Left colon (tissue), 2 donors: ENCODE measurements at regions not wholly inside any gene's neighbourhood (a gene's known extent, or its start where the extent isn't known, plus 50 kb on each side); places are given as distances from the start of the nearest gene placed in this dataset.

Experiments used
- ATAC-seq: fragments of 200-7000 bp; cut with Tn5 transposase; one replicate; pipeline ENCODE4 v1.9.1; 2020; ENCODE audit warnings: mild to moderate bottlenecking, moderate library complexity
- DNase-seq, 2 donors: peaks; one replicate each; pipeline ENCODE4 v3.0.0-alpha.2; 2020
- intact Hi-C, 2 donors: fragments of 100-400 bp; cut with DNase I in 1 of 2; cut with micrococcal nuclease in 1 of 2; formaldehyde crosslinking; loops; one replicate each; pipeline versions ENCODE4 v1.11.2 to v1.14.0; 2022; cut with DNase I, micrococcal nuclease
- donor health status: DM: no; HTN: no; CAD: no.
- donor health status: DM: yes; HTN: yes; CAD: no.

DNA sequence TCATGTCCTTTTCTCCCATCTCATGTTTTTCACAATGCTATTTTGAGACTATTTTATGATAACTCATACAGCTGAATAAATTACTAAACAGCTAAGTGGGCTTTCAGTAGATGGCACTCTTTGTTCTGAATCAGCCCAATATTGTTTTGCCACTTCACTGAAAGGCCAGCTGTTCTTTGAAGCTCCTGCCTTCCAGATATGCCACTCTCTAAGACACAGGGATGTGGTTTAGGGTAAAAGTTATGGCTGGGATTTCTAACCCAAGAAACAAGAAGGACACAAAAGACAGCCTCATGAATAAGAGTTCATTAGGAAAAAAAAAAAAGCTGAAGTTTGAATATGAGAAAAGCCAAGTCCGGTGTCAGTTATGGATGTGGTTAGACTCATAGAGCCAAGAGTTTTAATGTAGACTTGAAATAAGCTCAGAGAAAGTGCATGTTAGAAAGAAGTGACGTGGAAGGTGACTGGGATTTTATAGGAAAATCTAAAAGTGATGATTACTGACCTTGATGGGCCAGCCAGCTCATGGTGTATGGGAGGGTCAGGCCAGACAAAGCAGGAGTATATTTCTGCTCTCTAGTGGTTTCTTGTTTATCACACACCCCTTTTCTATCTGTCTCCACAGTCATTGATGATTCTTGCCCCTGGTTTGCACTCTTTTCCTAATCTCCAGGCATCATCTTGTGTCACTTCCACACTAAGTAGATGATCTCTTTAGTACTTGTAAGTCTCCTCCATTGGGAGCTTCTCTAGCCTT lies 488.5 kb downstream of the NR2F1-AS1 start:
- ATAC-seq = no peak
- intact Hi-C loops = no loop called here

DNA sequence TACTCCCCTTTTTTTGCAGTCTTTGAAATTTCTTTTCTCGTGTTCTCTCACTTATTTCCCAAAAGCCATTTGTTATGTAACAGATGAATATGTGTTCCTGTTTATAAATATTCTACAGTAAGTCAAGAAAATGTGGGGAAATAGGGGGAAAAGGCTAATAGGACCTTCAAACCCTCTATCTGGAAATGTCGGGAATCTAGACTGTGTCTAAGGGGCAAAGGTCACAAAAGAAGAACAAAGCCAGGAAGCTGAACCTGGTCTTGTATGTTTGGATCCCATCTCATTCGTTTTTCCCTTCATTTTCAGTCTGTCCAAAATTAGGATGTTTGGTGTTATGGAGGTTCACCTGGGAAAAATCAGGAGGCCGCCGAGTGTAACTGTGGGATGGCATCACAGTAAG lies 490.3 kb downstream of the NR2F1-AS1 start:
- intact Hi-C loops = no loop called here
- ATAC-seq (no peak), DNase-seq (no peak)

More for the DNA sequence above, 488.5 kb downstream of the NR2F1-AS1 start:
- no peak for DNase-seq

DNA sequence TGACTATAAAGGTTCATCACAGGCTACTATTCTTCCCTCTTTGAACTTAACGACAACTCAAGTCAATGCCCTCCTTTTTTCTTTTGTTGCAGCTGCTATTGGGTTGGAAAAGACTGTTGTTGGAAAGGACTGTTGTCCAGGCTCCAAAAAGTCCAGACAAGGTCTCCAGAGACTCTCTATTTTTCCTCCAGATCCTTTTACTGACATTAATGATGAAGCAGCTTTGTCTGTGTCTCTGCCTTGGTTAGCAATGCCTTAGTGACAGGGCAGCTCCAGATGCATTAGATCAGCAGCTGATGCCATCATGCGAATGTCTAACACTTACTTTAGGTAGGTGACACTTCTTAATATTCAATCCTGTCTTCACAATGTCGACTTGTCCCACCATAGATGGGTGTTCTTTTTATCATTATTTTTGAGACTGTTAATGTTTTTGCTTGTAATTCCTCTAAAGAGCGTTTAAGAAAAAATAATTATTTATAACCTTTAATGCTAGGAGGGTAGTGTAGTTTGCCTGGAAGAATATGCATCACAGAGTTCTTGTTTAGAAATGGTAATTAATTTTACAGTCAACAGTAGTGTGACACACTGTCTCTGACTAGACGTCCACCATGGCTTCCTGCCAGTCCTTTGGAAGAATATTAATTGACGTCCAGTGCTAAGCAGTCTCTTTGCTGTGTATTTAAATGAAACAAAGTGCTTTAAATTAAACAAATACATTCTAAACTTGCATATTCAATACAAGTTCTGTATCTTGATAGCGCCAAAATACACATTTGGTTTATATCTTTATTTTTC lies 492.2 kb downstream of the NR2F1-AS1 start:
- DNase-seq = no peak
- no peak for ATAC-seq
- intact Hi-C loops = no loop called here

DNA sequence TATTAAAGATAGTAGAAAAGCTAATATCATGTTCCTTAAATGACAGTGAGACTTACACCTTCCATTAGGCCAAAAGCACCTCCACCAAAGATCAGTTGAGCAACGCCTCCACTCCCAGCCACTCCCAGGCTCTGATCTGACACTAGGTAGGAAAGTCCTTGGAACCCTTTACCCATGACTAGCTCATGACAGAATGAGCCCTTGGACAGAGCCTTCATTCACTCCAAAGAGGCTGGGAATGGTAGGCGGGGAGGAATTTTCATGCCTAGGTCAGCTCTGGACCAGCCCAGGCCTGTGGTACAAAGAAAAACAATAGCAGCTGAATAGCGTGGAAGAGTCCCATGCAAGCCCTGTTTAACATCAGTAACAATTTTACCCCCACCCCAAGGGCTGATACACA lies 493.7 kb downstream of the NR2F1-AS1 start:
- intact Hi-C loops = no loop called here
- ATAC-seq (no peak), DNase-seq (no peak)

DNA sequence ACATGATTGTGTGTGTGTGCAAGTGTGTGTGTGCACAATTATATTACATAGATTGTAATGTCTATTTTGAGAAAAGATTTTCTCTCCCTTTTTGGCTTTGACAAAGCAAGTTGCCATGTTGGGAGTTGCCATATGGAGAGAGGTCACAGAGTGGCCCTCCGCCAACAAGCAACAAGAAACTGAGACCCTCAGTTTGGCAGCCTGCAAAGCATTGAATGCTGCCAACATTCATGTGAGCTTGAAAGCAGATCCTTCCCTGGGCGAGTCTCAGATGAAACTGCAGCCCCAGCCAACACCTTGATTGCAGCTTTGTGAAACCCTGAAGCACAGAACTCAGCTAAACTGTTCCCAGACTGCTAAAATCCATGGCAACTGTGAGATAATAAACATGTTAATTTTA lies 498.0 kb downstream of the NR2F1-AS1 start:
- DNase-seq (no peak), ATAC-seq (no peak)
- intact Hi-C loops = no loop called here

- no peak for DNase-seq
These were observed 502.0 kb downstream of the NR2F1-AS1 start for GRCh38 chr5:93079046-93079445.

DNA sequence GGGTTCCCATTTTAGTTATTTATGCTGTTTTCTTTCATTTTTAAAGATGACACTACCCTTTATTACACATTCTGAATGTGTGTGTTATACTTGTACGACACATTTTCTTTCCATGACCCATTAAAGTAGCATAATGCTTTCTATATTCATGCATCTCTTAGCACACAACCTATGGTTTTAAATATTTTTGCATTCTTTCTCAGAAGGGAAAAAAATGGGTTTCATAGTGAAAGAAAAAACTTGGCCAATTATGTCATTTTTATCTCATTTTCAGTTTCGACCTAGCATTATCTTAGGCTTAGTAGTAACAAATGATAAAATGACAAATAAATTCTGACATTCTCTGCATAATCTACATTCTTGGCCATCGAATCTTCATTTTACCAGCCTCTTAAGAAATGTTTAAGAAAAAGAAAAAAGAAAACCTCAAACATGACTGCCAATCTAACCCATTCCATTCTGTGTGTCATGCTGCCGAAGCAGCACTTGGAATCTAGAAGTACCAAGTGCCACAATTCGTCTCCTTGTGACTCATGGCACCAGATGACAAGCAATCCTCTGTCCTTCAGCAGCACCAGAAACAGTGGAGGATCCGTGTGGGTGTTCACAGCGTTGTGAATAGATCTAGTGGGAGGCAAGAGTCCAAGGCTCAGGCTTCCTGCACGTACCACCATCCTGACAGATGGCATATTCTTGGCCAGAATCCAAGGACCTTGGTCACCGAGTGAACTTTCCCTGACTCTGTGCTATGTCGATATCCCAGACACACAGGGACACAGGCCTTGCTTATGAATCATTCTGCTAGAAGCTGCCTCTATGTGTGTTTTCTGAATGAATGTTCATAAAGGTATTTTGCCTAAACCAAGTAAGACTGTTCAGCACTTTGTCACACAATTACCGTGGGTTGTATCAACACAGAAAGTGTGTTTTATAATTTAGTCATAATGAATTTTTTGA lies 502.7 kb downstream of the NR2F1-AS1 start:
- intact Hi-C loops = no loop called here
- ATAC-seq = peak; percentile 49
- peak in 1 of 2 donors; percentile 7 for DNase-seq

More at GRCh38 chr5:93079046-93079445, 502.0 kb downstream of the NR2F1-AS1 start:
- intact Hi-C loops = no loop called here
- no peak for ATAC-seq

- intact Hi-C loops = no loop called here
- DNase-seq (no peak), ATAC-seq (no peak)
These were observed 504.5 kb downstream of the NR2F1-AS1 start for GRCh38 chr5:93076566-93076965.

GRCh38 chr5:93076096-93076495 lies 504.9 kb downstream of the NR2F1-AS1 start:
- intact Hi-C loops = no loop called here
- ATAC-seq (no peak), DNase-seq (no peak)

DNA sequence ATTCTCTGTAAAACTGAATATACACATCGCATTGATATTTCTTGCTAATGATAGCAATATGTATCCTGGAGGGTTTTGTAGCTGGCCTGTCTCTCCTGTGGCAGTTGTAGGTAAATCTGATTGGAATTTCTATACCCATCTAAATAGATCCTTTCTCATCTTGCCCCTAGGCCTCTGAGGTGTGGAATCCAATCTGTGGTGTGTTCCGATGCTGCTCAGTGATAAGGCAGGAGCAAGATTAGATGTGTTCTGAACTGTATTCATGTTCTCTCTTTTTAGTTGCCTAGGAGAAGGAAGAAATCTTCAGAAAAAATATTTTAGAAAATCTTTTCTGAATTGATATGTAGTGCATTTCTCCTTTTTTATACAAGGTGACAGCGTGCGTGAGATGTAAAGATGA lies 507.5 kb downstream of the NR2F1-AS1 start:
- ATAC-seq (no peak), DNase-seq (no peak)
- intact Hi-C loops = no loop called here

GRCh38 chr5:93072831-93073459 lies 508.1 kb downstream of the NR2F1-AS1 start:
- intact Hi-C loops = no loop called here
- ATAC-seq = no peak
- no peak for DNase-seq

- intact Hi-C loops = no loop called here
- DNase-seq (no peak), ATAC-seq (no peak)
These were observed 509.3 kb downstream of the NR2F1-AS1 start for GRCh38 chr5:93071710-93072109.

- ATAC-seq (peak; percentile 81), DNase-seq (no peak)
- intact Hi-C loops = no loop called here
These were observed 510.1 kb downstream of the NR2F1-AS1 start for GRCh38 chr5:93070938-93071337.

DNA sequence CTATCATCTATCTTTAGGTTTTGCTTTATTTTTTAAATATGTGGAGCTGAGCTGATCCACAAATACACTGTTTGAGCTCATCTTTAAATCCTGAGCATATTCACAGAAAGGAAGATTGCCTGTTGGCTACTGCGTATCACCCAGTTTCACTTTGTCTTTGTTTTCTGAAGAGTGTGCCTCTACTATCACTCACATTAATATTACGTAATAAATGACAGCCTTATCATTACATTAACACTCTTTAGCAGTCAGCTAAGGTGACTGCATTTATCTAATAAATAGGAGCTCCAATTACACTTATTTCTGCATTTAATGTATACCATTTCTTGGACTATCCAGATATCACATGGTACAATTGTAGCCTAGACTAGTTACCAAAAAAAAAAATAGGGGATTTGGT lies 511.7 kb downstream of the NR2F1-AS1 start:
- ATAC-seq = no peak
- no peak for DNase-seq
- intact Hi-C loops = no loop called here

DNA sequence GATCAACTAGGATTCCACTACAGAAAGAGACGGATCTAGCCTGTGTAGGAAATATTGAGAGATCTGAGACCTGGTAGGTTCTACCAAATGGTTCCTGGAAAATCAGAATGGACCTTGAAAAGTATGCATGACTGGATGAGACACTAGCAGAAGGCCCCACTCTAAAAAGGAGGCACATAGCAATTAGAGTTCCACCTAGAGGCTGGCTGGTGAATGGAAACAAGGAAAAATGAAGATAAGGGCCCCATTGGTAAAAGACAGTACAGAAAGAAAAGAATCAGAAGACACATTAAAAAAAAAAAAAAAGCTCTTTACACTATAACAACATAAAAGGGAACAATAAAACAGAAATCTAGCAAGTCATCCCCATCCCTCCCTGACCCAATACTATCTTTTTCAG lies 518.5 kb downstream of the NR2F1-AS1 start:
- DNase-seq (no peak), ATAC-seq (no peak)
- intact Hi-C loops = no loop called here

- no peak for DNase-seq
- intact Hi-C loops = no loop called here
- no peak for ATAC-seq
These were observed 522.7 kb downstream of the NR2F1-AS1 start for GRCh38 chr5:93058309-93058708.

- intact Hi-C loops = no loop called here
- no peak for DNase-seq
These were observed 523.7 kb downstream of the NR2F1-AS1 start for GRCh38 chr5:93057311-93057710.

DNA sequence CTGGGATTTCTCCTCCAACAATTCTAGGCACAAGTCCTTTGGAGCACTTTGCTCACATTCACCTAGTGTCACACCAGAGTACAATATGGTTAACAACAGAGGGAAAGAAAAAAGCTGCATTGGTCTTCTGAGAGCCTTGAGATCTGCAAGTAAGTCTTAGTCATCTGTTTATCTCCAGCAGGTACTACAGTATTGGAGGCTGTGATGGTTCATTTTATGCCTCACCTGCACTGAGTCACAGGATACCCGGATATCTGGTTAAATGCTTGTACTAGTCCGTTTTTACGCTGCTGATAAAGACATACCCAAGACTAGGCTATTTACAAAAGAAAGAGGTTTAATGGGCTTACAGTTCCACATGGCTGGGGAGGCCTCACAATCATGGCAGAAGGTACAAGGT lies 525.0 kb downstream of the NR2F1-AS1 start:
- ATAC-seq (no peak), DNase-seq (no peak)
- intact Hi-C loops = no loop called here

More at GRCh38 chr5:93057311-93057710, 523.7 kb downstream of the NR2F1-AS1 start:
- no peak for ATAC-seq

- DNase-seq (no peak), ATAC-seq (no peak)
- intact Hi-C loops = no loop called here
These were observed 525.5 kb downstream of the NR2F1-AS1 start for GRCh38 chr5:93055561-93055960.
